ENCODE measurements at regions not wholly inside any gene's neighbourhood (a gene's known extent, or its start where the extent isn't known, plus 50 kb on each side); places are given as distances from the start of the nearest gene placed in this dataset.

DNA sequence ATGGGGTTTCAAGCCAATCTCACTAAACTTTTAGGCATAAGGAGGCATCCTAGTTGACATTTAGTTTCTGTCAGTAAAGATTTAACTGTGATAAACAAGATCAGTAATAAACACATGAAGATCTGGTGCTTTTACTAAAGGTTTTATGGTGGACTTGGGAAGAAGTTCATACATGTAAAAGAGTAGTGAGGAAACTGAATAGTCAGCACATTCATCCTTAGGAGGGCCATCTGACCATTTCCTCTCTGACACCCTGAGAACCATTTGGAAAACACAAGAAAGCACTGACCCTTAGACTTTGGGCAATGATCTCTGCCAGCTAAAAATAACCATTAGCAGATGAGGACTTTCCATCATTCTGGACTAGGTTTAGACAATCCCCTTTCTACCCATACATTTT lies 1040.9 kb downstream of the AGBL1 start:
- no peak overlapping the region for H3K4me2 ChIP-seq (ENCODE audit: insufficient read depth in 1 of 2, low read depth in 2 of 2, low read length in 2 of 2)
- H3K4me1 ChIP-seq (replicated peaks in 1 of 4; ENCODE audit: control insufficient read depth in 3 of 4, insufficient read depth in 4 of 4, low read length in 3 of 4) = no peaks in the 10 kb centered on the region
- H3K14ac ChIP-seq (ENCODE audit: insufficient read length) = no peak overlapping the region
- CTCF ChIA-PET (ENCODE audit: partially characterized antibody) = no interaction called here
- H4K5ac ChIP-seq (ENCODE audit: insufficient read length, low read depth, low read length) = no peak overlapping the region
- POLR2A ChIA-PET (ENCODE audit: partially characterized antibody) = no interaction called here
- H3K9ac ChIP-seq (replicated peaks in 1 of 4; ENCODE audit: extremely low read depth in 1 of 4, low read depth in 3 of 4, low read length in 3 of 4) = no peak overlapping the region
- no peaks in the 10 kb centered on the region for H3K9me3 ChIP-seq (ENCODE audit: insufficient read depth in 2 of 2, low read depth in 1 of 2, low read length in 1 of 2)
- no peaks in the 10 kb centered on the region for H3K27me3 ChIP-seq (replicated peaks in 1 of 4; ENCODE audit: control insufficient read depth in 3 of 4, extremely low read depth in 1 of 4, insufficient read depth in 3 of 4, low read length in 3 of 4)
- H3K79me1 ChIP-seq (ENCODE audit: low read depth, low read length) = no peaks in the 10 kb centered on the region
- no peak overlapping the region for H2BK15ac ChIP-seq (ENCODE audit: low read length)
- no peaks in the 10 kb centered on the region for H3K36me3 ChIP-seq (ENCODE audit: control insufficient read depth in 2 of 4, insufficient read depth in 4 of 4, low read length in 3 of 4)
- no peaks in the 10 kb centered on the region for H3K79me2 ChIP-seq (ENCODE audit: control insufficient read depth in 1 of 2, insufficient read depth in 2 of 2, low read length in 2 of 2)
- no peak overlapping the region for H3K56ac ChIP-seq (replicated peaks; ENCODE audit: insufficient read length, low read depth, low read length)
- H2BK20ac ChIP-seq (ENCODE audit: low read length) = no peak overlapping the region
- no peak for DNase-seq (ENCODE audit: low read depth in 1 of 2, low spot score in 2 of 2)
- no peak overlapping the region for H3K23ac ChIP-seq (ENCODE audit: insufficient read length)
- no peak overlapping the region for H3K4me3 ChIP-seq (ENCODE audit: extremely low read depth in 1 of 4, insufficient read depth in 2 of 4, low read depth in 3 of 4, low read length in 4 of 4)
- no peaks in the 10 kb centered on the region for H4K20me1 ChIP-seq (replicated peaks in 1 of 2; ENCODE audit: control insufficient read depth in 1 of 2, insufficient read depth in 2 of 2, low read length in 2 of 2)
- H2AK5ac ChIP-seq (ENCODE audit: low read depth, low read length) = no peak overlapping the region
- TF ChIP-seq POU5F1 (IDR thresholded peaks at IDR 0.05; ENCODE audit: low read depth, low read length) (no peak), HDAC6 (IDR thresholded peaks at IDR 0.05; ENCODE audit: low read depth, low read length) (no peak), KDM1A (IDR thresholded peaks at IDR 0.05; ENCODE audit: borderline replicate concordance, low read length) (no peak), NRF1 (IDR thresholded peaks at IDR 0.05; ENCODE audit: low read depth, low read length) (no peak), SIN3A (conservative IDR thresholded peaks at IDR 0.05 in 1 of 2, IDR thresholded peaks at IDR 0.05 in 1 of 2; ENCODE audit: low read depth in 1 of 2, low read length in 2 of 2) (no peak), POLR2A (IDR thresholded peaks at IDR 0.05; ENCODE audit: control extremely low read depth in 1 of 2, low read depth in 2 of 2, low read length in 2 of 2) (no peak), JUND (IDR thresholded peaks at IDR 0.05; ENCODE audit: low read length) (no peak), POLR2AphosphoS5 (IDR thresholded peaks at IDR 0.05; ENCODE audit: low read depth, low read length) (no peak)
- TF ChIP-seq, protein P1, sequence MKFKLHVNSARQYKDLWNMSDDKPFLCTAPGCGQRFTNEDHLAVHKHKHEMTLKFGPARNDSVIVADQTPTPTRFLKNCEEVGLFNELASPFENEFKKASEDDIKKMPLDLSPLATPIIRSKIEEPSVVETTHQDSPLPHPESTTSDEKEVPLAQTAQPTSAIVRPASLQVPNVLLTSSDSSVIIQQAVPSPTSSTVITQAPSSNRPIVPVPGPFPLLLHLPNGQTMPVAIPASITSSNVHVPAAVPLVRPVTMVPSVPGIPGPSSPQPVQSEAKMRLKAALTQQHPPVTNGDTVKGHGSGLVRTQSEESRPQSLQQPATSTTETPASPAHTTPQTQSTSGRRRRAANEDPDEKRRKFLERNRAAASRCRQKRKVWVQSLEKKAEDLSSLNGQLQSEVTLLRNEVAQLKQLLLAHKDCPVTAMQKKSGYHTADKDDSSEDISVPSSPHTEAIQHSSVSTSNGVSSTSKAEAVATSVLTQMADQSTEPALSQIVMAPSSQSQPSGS (IDR thresholded peaks at IDR 0.05; ENCODE audit: low read length) = no peak
- H2BK120ac ChIP-seq (replicated peaks; ENCODE audit: low read depth, low read length) = no peak overlapping the region
- H3K18ac ChIP-seq (ENCODE audit: extremely low read depth, low read length) = no peak overlapping the region
- no peak overlapping the region for H3K4ac ChIP-seq (replicated peaks; ENCODE audit: insufficient read length, low read depth, low read length)
- H2BK12ac ChIP-seq (ENCODE audit: low read depth, low read length) = no peak overlapping the region
- H2AFZ ChIP-seq (ENCODE audit: low read length) = no peak overlapping the region
- H4K91ac ChIP-seq (replicated peaks; ENCODE audit: insufficient read length, low read length) = no peak overlapping the region
- FAIRE-seq = no peak
- H3K23me2 ChIP-seq (ENCODE audit: low read depth, low read length) = no peaks in the 10 kb centered on the region
- no peak overlapping the region for H3K27ac ChIP-seq (ENCODE audit: low read depth, low read length)
- no peak overlapping the region for H2BK5ac ChIP-seq (ENCODE audit: low read depth, low read length)
- no peak overlapping the region for H4K8ac ChIP-seq (ENCODE audit: extremely low read depth, insufficient read depth, low read length)
